KMS-11 (cell line): ENCODE measurements at regions not wholly inside any gene's neighbourhood (a gene's known extent, or its start where the extent isn't known, plus 50 kb on each side); places are given as distances from the start of the nearest gene placed in this dataset.
A peak's percentile ranks its signal among the peaks of the same experiment; 100 is the strongest.

Experiments used
- H2AFZ ChIP-seq: fragments of 200-600 bp; sonication (generic); 2 replicates; pipeline ENCODE4 v1.6.1; 2016; ENCODE audit warnings: antibody characterized with exemption, mixed run types, low read depth
- H3K27ac ChIP-seq: fragments of 200-600 bp; sonication (generic); 2 replicates; pipeline ENCODE4 v1.6.1; 2016; ENCODE audit warnings: mild to moderate bottlenecking, mixed run types
- H3K27me3 ChIP-seq: fragments of 200-600 bp; sonication (generic); 2 replicates; pipeline ENCODE4 v1.6.1; 2017; ENCODE audit warnings: mild to moderate bottlenecking, low read depth, mixed run types, moderate library complexity; ENCODE audit not compliant: insufficient read depth
- H3K36me3 ChIP-seq: fragments of 200-600 bp; sonication (generic); 2 replicates; pipeline ENCODE4 v1.6.1; 2017; ENCODE audit warnings: mild to moderate bottlenecking, mixed run types; ENCODE audit not compliant: insufficient read depth
- H3K4me1 ChIP-seq: fragments of 200-600 bp; sonication (generic); 2 replicates; pipeline ENCODE4 v1.6.1; 2016; ENCODE audit warnings: mild to moderate bottlenecking, low read depth, mixed run types; ENCODE audit not compliant: poor library complexity, severe bottlenecking
- H3K4me2 ChIP-seq: fragments of 200-600 bp; sonication (generic); 2 replicates; pipeline ENCODE4 v1.7.0; 2016; ENCODE audit warnings: mild to moderate bottlenecking, mixed run types
- H3K4me3 ChIP-seq: fragments of 200-600 bp; sonication (generic); IDR thresholded peaks from 2 replicates; pipeline ENCODE4 v1.6.1; 2017; ENCODE audit warnings: low read depth, low read length, mixed read lengths; ENCODE audit not compliant: insufficient read depth
- H3K79me2 ChIP-seq: fragments of 200-600 bp; sonication (generic); 2 replicates; pipeline ENCODE4 v1.6.1; 2016; ENCODE audit warnings: low read depth, mixed run types; ENCODE audit not compliant: insufficient read depth
- H3K9ac ChIP-seq: fragments of 200-600 bp; sonication (generic); 2 replicates; pipeline ENCODE4 v1.6.1; 2016; ENCODE audit warnings: mild to moderate bottlenecking, mixed run types
- H4K20me1 ChIP-seq: fragments of 200-600 bp; sonication (generic); 2 replicates; pipeline ENCODE4 v1.6.1; 2016; ENCODE audit warnings: mild to moderate bottlenecking, mixed run types; ENCODE audit not compliant: insufficient read depth
- CTCF ChIP-seq: fragments of 200-600 bp; sonication (generic); conservative IDR thresholded peaks from 2 replicates; pipeline ENCODE4 v1.6.1; 2017; ENCODE audit warnings: low read depth, mild to moderate bottlenecking, antibody characterized with exemption, low read length, moderate library complexity, mixed read lengths

GRCh38 chr10:33073641-33074415, 115.8 kb upstream of the ITGB1 start:
- H3K79me2 ChIP-seq, result no peaks in the 10 kb centered on the region
- no peak overlapping the region for H3K27ac ChIP-seq
- H3K9ac ChIP-seq, result no peak overlapping the region
- no peaks in the 10 kb centered on the region for H4K20me1 ChIP-seq
- H3K4me1 ChIP-seq, result no peaks in the 10 kb centered on the region
- H3K27me3 ChIP-seq, result no peaks in the 10 kb centered on the region
- 0 out of 2 replicates have a peak, but pooled peaks have one; percentile 17 for TF ChIP-seq CTCF
- H2AFZ ChIP-seq, result no peak overlapping the region
- no peaks in the 10 kb centered on the region for H3K36me3 ChIP-seq
- H3K4me3 ChIP-seq, result no peak overlapping the region
- no peak overlapping the region for H3K4me2 ChIP-seq

- no peak overlapping the region for H3K9ac ChIP-seq
- H3K27ac ChIP-seq, result no peak overlapping the region
- no peak overlapping the region for H3K4me3 ChIP-seq
These were observed 113.8 kb upstream of the ITGB1 start for GRCh38 chr10:33071857-33072256.

GRCh38 chr10:33070101-33070500, 112.1 kb upstream of the ITGB1 start:
- Histone ChIP-seq H3K9ac (no peak overlapping the region), H3K79me2 (no peaks in the 10 kb centered on the region), H3K27me3 (no peaks in the 10 kb centered on the region), H3K4me1 (no peaks in the 10 kb centered on the region), H3K36me3 (no peaks in the 10 kb centered on the region), H3K4me2 (no peak overlapping the region), H4K20me1 (no peaks in the 10 kb centered on the region), H2AFZ (no peak overlapping the region), H3K4me3 (no peak overlapping the region), H3K27ac (no peak overlapping the region)
- TF ChIP-seq CTCF, result no peak

More at GRCh38 chr10:33071857-33072256, 113.8 kb upstream of the ITGB1 start:
- no peaks in the 10 kb centered on the region for H3K79me2 ChIP-seq
- H2AFZ ChIP-seq, result no peak overlapping the region
- no peaks in the 10 kb centered on the region for H4K20me1 ChIP-seq
- TF ChIP-seq CTCF, result no peak
- no peak overlapping the region for H3K4me2 ChIP-seq
- no peaks in the 10 kb centered on the region for H3K4me1 ChIP-seq
- no peaks in the 10 kb centered on the region for H3K27me3 ChIP-seq
- H3K36me3 ChIP-seq, result no peaks in the 10 kb centered on the region

- H3K27me3 ChIP-seq, result no peaks in the 10 kb centered on the region
- TF ChIP-seq CTCF, result no peak
- H3K79me2 ChIP-seq, result no peaks in the 10 kb centered on the region
- no peak overlapping the region for H3K4me3 ChIP-seq
- no peak overlapping the region for H3K27ac ChIP-seq
- H3K9ac ChIP-seq, result no peak overlapping the region
- no peak overlapping the region for H2AFZ ChIP-seq
- no peaks in the 10 kb centered on the region for H3K4me1 ChIP-seq
- no peak overlapping the region for H3K4me2 ChIP-seq
- no peaks in the 10 kb centered on the region for H3K36me3 ChIP-seq
- no peaks in the 10 kb centered on the region for H4K20me1 ChIP-seq
These were observed 109.9 kb upstream of the ITGB1 start for GRCh38 chr10:33067917-33068316.
